ENCODE measurements at regions not wholly inside any gene's neighbourhood (a gene's known extent, or its start where the extent isn't known, plus 50 kb on each side); places are given as distances from the start of the nearest gene placed in this dataset.

DNA sequence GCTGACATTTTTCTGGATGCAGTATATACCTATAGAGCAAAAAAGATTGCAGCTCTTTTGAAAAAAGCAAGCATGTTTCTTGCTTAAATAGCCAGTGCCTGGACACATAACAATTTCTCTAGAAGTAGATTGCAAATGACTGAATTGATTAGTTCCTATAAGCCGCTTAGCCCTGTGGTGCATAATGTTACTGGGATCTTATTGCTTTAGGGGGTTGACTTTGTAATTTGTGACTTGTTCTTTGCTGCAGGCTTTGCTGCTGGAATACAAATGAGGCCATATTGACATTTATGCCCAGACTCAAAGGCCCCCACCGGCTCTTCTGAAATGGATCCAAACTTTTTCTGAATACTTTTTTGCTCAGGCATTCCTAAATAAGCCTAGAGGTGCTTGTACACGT, 182.6 kb downstream of the SH3BP4 start:
- TF ChIP-seq, protein P1, sequence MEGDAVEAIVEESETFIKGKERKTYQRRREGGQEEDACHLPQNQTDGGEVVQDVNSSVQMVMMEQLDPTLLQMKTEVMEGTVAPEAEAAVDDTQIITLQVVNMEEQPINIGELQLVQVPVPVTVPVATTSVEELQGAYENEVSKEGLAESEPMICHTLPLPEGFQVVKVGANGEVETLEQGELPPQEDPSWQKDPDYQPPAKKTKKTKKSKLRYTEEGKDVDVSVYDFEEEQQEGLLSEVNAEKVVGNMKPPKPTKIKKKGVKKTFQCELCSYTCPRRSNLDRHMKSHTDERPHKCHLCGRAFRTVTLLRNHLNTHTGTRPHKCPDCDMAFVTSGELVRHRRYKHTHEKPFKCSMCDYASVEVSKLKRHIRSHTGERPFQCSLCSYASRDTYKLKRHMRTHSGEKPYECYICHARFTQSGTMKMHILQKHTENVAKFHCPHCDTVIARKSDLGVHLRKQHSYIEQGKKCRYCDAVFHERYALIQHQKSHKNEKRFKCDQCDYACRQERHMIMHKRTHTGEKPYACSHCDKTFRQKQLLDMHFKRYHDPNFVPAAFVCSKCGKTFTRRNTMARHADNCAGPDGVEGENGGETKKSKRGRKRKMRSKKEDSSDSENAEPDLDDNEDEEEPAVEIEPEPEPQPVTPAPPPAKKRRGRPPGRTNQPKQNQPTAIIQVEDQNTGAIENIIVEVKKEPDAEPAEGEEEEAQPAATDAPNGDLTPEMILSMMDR (IDR thresholded peaks at IDR 0.05; ENCODE audit: extremely low read depth, missing control alignments) = no peak
- DNase-seq (ENCODE audit: low spot score) = no peak

DNA sequence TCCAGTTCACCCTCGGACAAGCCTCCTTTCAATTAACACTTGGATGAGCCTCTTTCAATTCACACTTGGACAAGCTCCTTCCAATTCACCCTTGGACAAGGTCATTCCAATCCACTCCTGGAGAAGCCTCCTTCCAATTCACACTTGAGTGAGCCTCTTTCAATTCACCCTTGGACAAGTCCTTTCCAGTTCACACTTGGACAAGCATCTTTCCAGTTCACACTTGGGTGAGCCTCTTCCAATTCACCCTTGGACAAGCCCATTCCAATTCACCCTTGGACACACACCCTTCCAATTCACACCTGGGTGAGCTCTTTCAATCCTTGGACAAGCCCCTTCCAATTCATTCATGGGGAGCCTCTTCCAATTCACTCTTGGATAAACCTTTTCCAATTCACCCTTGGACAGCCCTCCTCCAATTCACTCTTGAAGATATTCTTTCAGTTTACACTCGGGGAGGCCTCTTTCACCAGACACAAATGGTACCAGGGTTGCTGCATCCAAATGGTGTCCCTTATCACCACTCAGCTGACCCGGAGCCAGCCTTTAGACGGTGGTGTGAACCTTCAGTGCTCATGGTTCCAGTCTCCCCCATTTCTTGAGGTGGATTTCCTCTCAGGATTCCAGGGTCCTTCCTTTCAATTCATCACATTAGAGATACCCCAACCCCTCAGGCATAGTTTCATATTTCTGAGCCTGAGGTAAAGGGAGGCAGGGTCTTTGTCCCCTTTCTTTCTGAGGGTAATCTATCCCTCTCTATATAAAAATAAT, 183.6 kb downstream of the SH3BP4 start:
- TF ChIP-seq, protein P1 (IDR thresholded peaks at IDR 0.05; ENCODE audit: extremely low read depth, missing control alignments) = no peak
- no peak for DNase-seq (ENCODE audit: low spot score)

DNA sequence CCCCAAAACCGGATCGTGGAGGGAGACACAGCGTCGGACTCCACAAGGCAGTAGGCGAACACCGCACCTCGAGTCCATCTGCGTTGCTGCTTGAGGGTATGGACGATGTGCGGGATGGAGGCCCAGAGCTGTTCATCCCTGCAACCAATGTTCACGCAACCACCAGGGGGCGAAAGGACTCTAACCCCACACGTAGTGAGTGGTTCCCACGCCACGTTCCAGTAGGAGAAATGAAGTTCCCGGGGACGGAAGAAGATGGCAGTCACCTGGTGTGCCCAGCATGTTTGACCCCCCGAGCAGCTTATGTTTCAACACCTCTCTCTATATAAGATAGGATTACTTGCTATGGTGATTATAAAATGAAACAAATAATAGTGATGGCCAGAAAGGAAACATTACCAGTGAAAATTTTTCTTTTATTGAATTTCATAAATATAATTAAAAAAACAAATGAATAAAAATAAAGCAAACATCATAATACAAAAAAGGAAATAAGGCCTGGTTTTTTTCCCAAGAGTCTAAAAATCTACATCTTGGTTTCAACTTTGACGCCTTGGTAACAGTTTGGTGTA, 184.3 kb downstream of the SH3BP4 start:
- DNase-seq (ENCODE audit: low spot score) = peak; percentile 44
- TF ChIP-seq, protein P1 (IDR thresholded peaks at IDR 0.05; ENCODE audit: extremely low read depth, missing control alignments) = peak; percentile 16

DNA sequence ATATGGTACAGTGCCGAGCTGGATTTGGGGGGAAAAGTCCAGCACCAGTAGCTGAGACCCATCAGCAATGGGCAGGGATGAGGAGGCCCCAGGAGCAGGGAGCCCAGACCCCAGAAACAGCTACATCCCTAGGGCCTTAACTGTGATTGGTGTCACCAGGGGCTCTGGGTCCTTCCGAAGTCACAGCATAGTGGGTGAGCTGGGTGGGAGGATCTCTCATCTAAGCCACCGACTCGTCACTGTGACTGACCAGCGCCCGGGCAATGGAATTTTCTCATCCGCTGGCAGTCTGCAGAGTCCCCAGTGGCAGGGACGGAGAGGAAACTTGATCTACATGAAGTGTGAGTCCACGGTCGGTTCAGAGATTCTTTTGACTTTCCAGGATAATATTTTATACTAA, 186.5 kb downstream of the SH3BP4 start:
- no peak for DNase-seq (ENCODE audit: low spot score)
- TF ChIP-seq, protein P1 (IDR thresholded peaks at IDR 0.05; ENCODE audit: extremely low read depth, missing control alignments) = no peak

GRCh38 chr2:235139956-235140800, 188.4 kb downstream of the SH3BP4 start:
- no peak for DNase-seq (ENCODE audit: low spot score)
- TF ChIP-seq, protein P1 (IDR thresholded peaks at IDR 0.05; ENCODE audit: extremely low read depth, missing control alignments) = no peak

DNA sequence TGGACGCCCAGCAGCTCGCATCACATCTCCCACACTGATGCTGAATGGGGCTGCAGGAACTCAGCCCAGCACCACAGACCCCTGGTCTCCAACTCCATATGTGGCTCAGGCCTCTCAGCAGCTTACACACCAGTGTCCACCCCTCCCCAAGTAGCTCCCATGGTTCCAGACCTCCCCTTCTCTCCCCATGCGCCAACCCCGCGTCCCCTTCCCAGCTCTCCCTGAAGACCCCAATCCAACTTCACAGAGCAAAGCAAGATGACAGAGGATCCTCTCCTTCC, 188.9 kb downstream of the SH3BP4 start:
- TF ChIP-seq, protein P1 (IDR thresholded peaks at IDR 0.05; ENCODE audit: extremely low read depth, missing control alignments) = no peak
- DNase-seq (ENCODE audit: low spot score) = no peak
